Spleen (tissue), 7 donors: ENCODE measurements at regions not wholly inside any gene's neighbourhood (a gene's known extent, or its start where the extent isn't known, plus 50 kb on each side); places are given as distances from the start of the nearest gene placed in this dataset.

Experiments
- POLR2A ChIP-seq, 3 donors: fragments of 450-650 bp; IDR thresholded peaks; one replicate each; pipeline ENCODE4 v1.5.1; 2017; ENCODE audit warnings: antibody characterized with exemption in 3 of 3, mild to moderate bottlenecking in 1 of 3
- TF ChIP-seq, protein P1 (sequence below), 11 experiments: fragments of 200-600 bp in 7 of 11; fragments of 450-650 bp in 4 of 11; sonication (generic) in 4 of 11; IDR thresholded peaks in 8 of 11; conservative IDR thresholded peaks in 3 of 11; 1 replicate in 7 of 11; 2 replicates in 4 of 11; pipeline versions ENCODE4 v1.4.0 to v1.8.0; 2016 to 2021; ENCODE audit warnings: antibody characterized with exemption in 11 of 11, inconsistent platforms in 4 of 11, mild to moderate bottlenecking in 1 of 11
- donor health status: DM: no; HTN: no; CAD: no; lungs with moderate emphysema.
- donor health status: DM: no; HTN: no; CAD: no.
- donor health status: DM: no; HTN: no; CAD: no.

DNA sequence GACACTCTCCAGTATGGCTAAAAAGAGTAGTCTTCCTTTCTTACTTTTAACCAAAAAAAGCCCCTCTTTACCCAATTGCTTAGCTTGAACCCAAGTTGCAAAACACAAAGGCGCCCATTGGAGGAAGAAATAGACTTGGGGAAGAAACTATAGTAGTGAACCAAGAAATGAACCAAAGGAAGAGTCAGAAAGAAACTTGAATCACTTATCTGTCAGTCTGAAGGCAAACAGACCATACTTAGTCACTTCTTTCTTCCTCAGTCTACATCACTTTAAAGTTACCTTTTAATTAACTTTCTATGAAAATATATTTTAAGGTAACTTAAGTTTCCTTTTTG lies 161.4 kb upstream of the GIMD1 start:
- TF ChIP-seq, protein P1, sequence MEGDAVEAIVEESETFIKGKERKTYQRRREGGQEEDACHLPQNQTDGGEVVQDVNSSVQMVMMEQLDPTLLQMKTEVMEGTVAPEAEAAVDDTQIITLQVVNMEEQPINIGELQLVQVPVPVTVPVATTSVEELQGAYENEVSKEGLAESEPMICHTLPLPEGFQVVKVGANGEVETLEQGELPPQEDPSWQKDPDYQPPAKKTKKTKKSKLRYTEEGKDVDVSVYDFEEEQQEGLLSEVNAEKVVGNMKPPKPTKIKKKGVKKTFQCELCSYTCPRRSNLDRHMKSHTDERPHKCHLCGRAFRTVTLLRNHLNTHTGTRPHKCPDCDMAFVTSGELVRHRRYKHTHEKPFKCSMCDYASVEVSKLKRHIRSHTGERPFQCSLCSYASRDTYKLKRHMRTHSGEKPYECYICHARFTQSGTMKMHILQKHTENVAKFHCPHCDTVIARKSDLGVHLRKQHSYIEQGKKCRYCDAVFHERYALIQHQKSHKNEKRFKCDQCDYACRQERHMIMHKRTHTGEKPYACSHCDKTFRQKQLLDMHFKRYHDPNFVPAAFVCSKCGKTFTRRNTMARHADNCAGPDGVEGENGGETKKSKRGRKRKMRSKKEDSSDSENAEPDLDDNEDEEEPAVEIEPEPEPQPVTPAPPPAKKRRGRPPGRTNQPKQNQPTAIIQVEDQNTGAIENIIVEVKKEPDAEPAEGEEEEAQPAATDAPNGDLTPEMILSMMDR (IDR thresholded peaks at IDR 0.05 in 8 of 11, conservative IDR thresholded peaks at IDR 0.05 in 3 of 11) = no peak
- TF ChIP-seq POLR2A (IDR thresholded peaks at IDR 0.05) = no peak
